OCI-LY7 (cell line): ENCODE measurements at regions not wholly inside any gene's neighbourhood (a gene's known extent, or its start where the extent isn't known, plus 50 kb on each side); places are given as distances from the start of the nearest gene placed in this dataset.
"Not testable (repeated sequence)": the region's sequence is repeated elsewhere in the genome, so short reads cannot be mapped to it uniquely, and the experiment has no call there.

Experiments
- BruUV-seq: library from RNA; stranded (reverse); fragments of 400-500 nt; replicated peaks from 2 replicates; lab custom pipeline; 2021; lab: Mats Ljungman, UMichigan
- CTCF ChIA-PET: fragments of 300-600 bp; sonication (Branson Sonifier 250); formaldehyde crosslinking; loops from one replicate; lab custom pipeline; 2022; ENCODE audit warnings: antibody characterized with exemption; ENCODE audit not compliant: unreplicated experiment; lab: Charles Lee
- POLR2A ChIA-PET: fragments of 300-600 bp; sonication (Branson Sonifier 250); formaldehyde crosslinking; loops from one replicate; lab custom pipeline; 2022; ENCODE audit warnings: antibody characterized with exemption; lab: Charles Lee
- DNase-seq: peaks from one replicate; pipeline ENCODE4 v3.0.0-alpha.2; 2015; ENCODE audit warnings: low spot score
- H2AFZ ChIP-seq: fragments of 200-600 bp; sonication (generic), shearing (Covaris generic); 2 replicates; pipeline ENCODE4 v1.6.1; 2014; ENCODE audit warnings: mild to moderate bottlenecking, antibody characterized with exemption, low read length, moderate library complexity
- H3K27ac ChIP-seq: fragments of 200-600 bp; sonication (generic); 2 replicates; pipeline ENCODE4 v1.5.1; 2014; ENCODE audit warnings: mixed run types, low read depth, mild to moderate bottlenecking, moderate library complexity, low read length, inconsistent platforms; ENCODE audit not compliant: poor library complexity, severe bottlenecking
- H3K36me3 ChIP-seq: fragments of 200-600 bp; sonication (generic); 2 replicates; pipeline ENCODE4 v1.6.1; 2014; ENCODE audit warnings: mild to moderate bottlenecking, antibody characterized with exemption, low read length, moderate library complexity, mixed read lengths; ENCODE audit not compliant: insufficient read depth
- H3K4me1 ChIP-seq: fragments of 200-600 bp; sonication (generic); 2 replicates; pipeline ENCODE4 v1.5.1; 2014; ENCODE audit warnings: mild to moderate bottlenecking, low read length; ENCODE audit not compliant: insufficient read depth, poor library complexity, severe bottlenecking
- H3K4me2 ChIP-seq: fragments of 200-600 bp; sonication (generic); 2 replicates; pipeline ENCODE4 v1.6.1; 2014; ENCODE audit warnings: mild to moderate bottlenecking, low read length
- H3K4me3 ChIP-seq: fragments of 200-600 bp; sonication (generic); 2 replicates; pipeline ENCODE4 v1.5.1; 2014; ENCODE audit warnings: mild to moderate bottlenecking, low read depth, low read length; ENCODE audit not compliant: poor library complexity, severe bottlenecking
- H3K79me2 ChIP-seq: fragments of 200-600 bp; sonication (generic); 2 replicates; pipeline ENCODE4 v1.6.1; 2016; ENCODE audit warnings: low read depth, mild to moderate bottlenecking, low read length, moderate library complexity, mixed read lengths; ENCODE audit not compliant: insufficient read depth
- H3K9me2 ChIP-seq: fragments of 200-600 bp; sonication (generic); 2 replicates; pipeline ENCODE4 v1.6.1; 2016; ENCODE audit warnings: mild to moderate bottlenecking, low read length, mixed read lengths; ENCODE audit not compliant: insufficient read depth
- H3K9me3 ChIP-seq: fragments of 200-600 bp; sonication (generic); 2 replicates; pipeline ENCODE4 v1.6.1; 2014; ENCODE audit warnings: mild to moderate bottlenecking, mixed run types, low read length, mixed read lengths
- H4K20me1 ChIP-seq: fragments of 200-600 bp; sonication (generic); 2 replicates; pipeline ENCODE4 v1.6.1; 2014; ENCODE audit warnings: mild to moderate bottlenecking, antibody characterized with exemption, low read length, moderate library complexity, mixed read lengths; ENCODE audit not compliant: insufficient read depth
- CTCF ChIP-seq: fragments of 200-600 bp; sonication (generic); conservative IDR thresholded peaks from 2 replicates; pipeline ENCODE4 v1.5.1; 2014; ENCODE audit warnings: mild to moderate bottlenecking, antibody characterized with exemption, low read length, moderate library complexity, mixed read lengths
- EZH2phosphoT487 ChIP-seq: fragments of 200-600 bp; sonication (generic); IDR thresholded peaks from 2 replicates; pipeline ENCODE4 v1.6.1; 2018; ENCODE audit warnings: low read depth, borderline replicate concordance, mild to moderate bottlenecking, mixed run types, antibody characterized with exemption, low read length, moderate library complexity, mixed read lengths
- intact Hi-C: fragments of 100-400 bp; cut with micrococcal nuclease; formaldehyde crosslinking; loops from one replicate; pipeline ENCODE4 v1.10.0; 2022; ENCODE audit not compliant: unreplicated experiment

GRCh38 chr12:87585882-87586557, 443.2 kb downstream of the C12orf50 start:
- H3K4me1 ChIP-seq = no peaks in the 10 kb centered on the region
- no peaks in the 10 kb centered on the region for H3K9me3 ChIP-seq
- ChIA-PET POLR2A (interaction anchor here (1.0 kb wide), 1 partner anchor 33 kb away, joined by 3 read pairs; no protein-coding TSS in a partner anchor), CTCF (no interaction called here)
- DNase-seq = no peak
- intact Hi-C loops = no loop called here
- H3K9me2 ChIP-seq = no peaks in the 10 kb centered on the region
- BruUV-seq = no TSS peak
- no peak overlapping the region for H3K4me3 ChIP-seq
- H3K4me2 ChIP-seq = no peak overlapping the region
- H3K36me3 ChIP-seq = no peaks in the 10 kb centered on the region
- TF ChIP-seq CTCF (no peak), EZH2phosphoT487 (no peak)
- no peak overlapping the region for H2AFZ ChIP-seq
- H4K20me1 ChIP-seq = no peaks in the 10 kb centered on the region
- H3K27ac ChIP-seq = no peak overlapping the region
- no peaks in the 10 kb centered on the region for H3K79me2 ChIP-seq

GRCh38 chr12:87579091-87579490, 450.1 kb downstream of the C12orf50 start:
- POLR2A ChIA-PET, H3K9me3 ChIP-seq, H3K27ac ChIP-seq, H4K20me1 ChIP-seq, H2AFZ ChIP-seq, H3K4me3 ChIP-seq, H3K36me3 ChIP-seq, H3K4me2 ChIP-seq, DNase-seq, CTCF ChIA-PET, intact Hi-C loops, H3K79me2 ChIP-seq, H3K4me1 ChIP-seq, BruUV-seq, H3K9me2 ChIP-seq: not testable (repeated sequence)

- BruUV-seq = no TSS peak
- Histone ChIP-seq H4K20me1 (no peaks in the 10 kb centered on the region), H2AFZ (no peak overlapping the region), H3K9me2 (no peaks in the 10 kb centered on the region), H3K4me2 (no peak overlapping the region), H3K27ac (no peak overlapping the region), H3K9me3 (no peaks in the 10 kb centered on the region), H3K79me2 (no peaks in the 10 kb centered on the region), H3K4me1 (no peaks in the 10 kb centered on the region), H3K4me3 (no peak overlapping the region), H3K36me3 (no peaks in the 10 kb centered on the region)
- POLR2A ChIA-PET = no interaction called here
- intact Hi-C loops = no loop called here
- DNase-seq = no peak
- TF ChIP-seq EZH2phosphoT487 = no peak
- CTCF ChIA-PET = no interaction called here
These were observed 453.3 kb downstream of the C12orf50 start for GRCh38 chr12:87575906-87576305.

GRCh38 chr12:87566918-87567317, 462.3 kb downstream of the C12orf50 start:
- H4K20me1 ChIP-seq, intact Hi-C loops, H3K79me2 ChIP-seq, H3K36me3 ChIP-seq, H3K4me1 ChIP-seq, DNase-seq, H3K4me2 ChIP-seq, H3K27ac ChIP-seq, BruUV-seq, H3K9me3 ChIP-seq, H3K9me2 ChIP-seq, CTCF ChIA-PET, H2AFZ ChIP-seq, H3K4me3 ChIP-seq: not testable (repeated sequence)
- POLR2A ChIA-PET = interaction anchor here (0.6 kb wide), 1 partner anchor 209 kb away, joined by 3 read pairs; no protein-coding TSS in a partner anchor
